Smooth muscle cell (in vitro differentiated cells): ENCODE measurements at regions not wholly inside any gene's neighbourhood (a gene's known extent, or its start where the extent isn't known, plus 50 kb on each side); places are given as distances from the start of the nearest gene placed in this dataset.
"Not testable (repeated sequence)": the region's sequence is repeated elsewhere in the genome, so short reads cannot be mapped to it uniquely, and the experiment has no call there.

Source experiments
- DNase-seq: peaks from one replicate; lab custom pipeline; 2025; ENCODE audit not compliant: unreplicated experiment; lab: John Stamatoyannopoulos, UW
- H2AFZ ChIP-seq: fragments of 200-600 bp; sonication (generic); 2 replicates; pipeline ENCODE4 v1.6.0; 2016; ENCODE audit warnings: antibody characterized with exemption, low read depth, mild to moderate bottlenecking
- H3F3A ChIP-seq: fragments of 200-600 bp; sonication (generic); 2 replicates; pipeline ENCODE4 v1.6.0; 2017; ENCODE audit warnings: antibody characterized with exemption, low read depth
- H3K27ac ChIP-seq: fragments of 200-600 bp; sonication (generic); 2 replicates; pipeline ENCODE4 v1.5.1; 2016; ENCODE audit warnings: low read depth, mild to moderate bottlenecking
- H3K27me3 ChIP-seq: fragments of 200-600 bp; sonication (generic); 2 replicates; pipeline ENCODE4 v1.6.1; 2016; ENCODE audit warnings: low read depth, mild to moderate bottlenecking
- H3K36me3 ChIP-seq: fragments of 200-600 bp; sonication (generic); 2 replicates; pipeline ENCODE4 v1.5.1; 2016; ENCODE audit warnings: low read depth
- H3K4me1 ChIP-seq: fragments of 200-600 bp; sonication (generic); 2 replicates; pipeline ENCODE4 v1.5.1; 2016; ENCODE audit warnings: low read depth
- H3K4me2 ChIP-seq: fragments of 200-600 bp; sonication (generic); 2 replicates; pipeline ENCODE4 v1.6.0; 2016; ENCODE audit warnings: mild to moderate bottlenecking
- H3K4me3 ChIP-seq: fragments of 200-600 bp; sonication (generic); 2 replicates; pipeline ENCODE4 v1.5.1; 2016; ENCODE audit warnings: mild to moderate bottlenecking
- H3K79me2 ChIP-seq: fragments of 200-600 bp; sonication (generic); 2 replicates; pipeline ENCODE4 v1.6.0; 2016; ENCODE audit warnings: low read depth, mild to moderate bottlenecking
- H3K9ac ChIP-seq: fragments of 200-600 bp; sonication (generic); 2 replicates; pipeline ENCODE4 v1.6.0; 2016; ENCODE audit warnings: low read depth
- H3K9me3 ChIP-seq: fragments of 200-600 bp; sonication (generic); replicated peaks from 2 replicates; pipeline ENCODE4 v1.5.1; 2016; ENCODE audit warnings: low read depth
- H4K20me1 ChIP-seq: fragments of 200-600 bp; sonication (generic); 2 replicates; pipeline ENCODE4 v1.6.0; 2016; ENCODE audit warnings: low read depth
- CTCF ChIP-seq: fragments of 200-600 bp; sonication (generic); IDR thresholded peaks from 2 replicates; pipeline ENCODE4 v1.5.1; 2017; ENCODE audit warnings: borderline replicate concordance, mild to moderate bottlenecking, antibody characterized with exemption; ENCODE audit not compliant: insufficient read depth, poor library complexity, severe bottlenecking
- WGBS: methylation state at CpG from one replicate; pipeline ENCODE4 v1.1.7; 2016; ENCODE audit warnings: low lambda C conversion rate; 5-methylcytosine and 5-hydroxymethylcytosine counted together

GRCh38 chr9:36462245-36462644 lies 62.2 kb upstream of the RNF38 start:
- Histone ChIP-seq H3K27ac (no peak overlapping the region), H3F3A (no peaks in the 10 kb centered on the region), H3K9me3 (no peaks in the 10 kb centered on the region), H2AFZ (no peak overlapping the region), H4K20me1 (peaks cover 5% of the 10 kb centered on the region), H3K4me1 (no peaks in the 10 kb centered on the region), H3K79me2 (peaks cover 47% of the 10 kb centered on the region), H3K9ac (no peak overlapping the region), H3K4me3 (no peak overlapping the region), H3K4me2 (no peak overlapping the region), H3K27me3 (no peaks in the 10 kb centered on the region), H3K36me3 (no peaks in the 10 kb centered on the region)
- WGBS: 97% methylated on average over 4 of the region's 4 CpGs
- DNase-seq: no peak
- no peak for TF ChIP-seq CTCF

GRCh38 chr9:36461323-36461722 lies 61.3 kb upstream of the RNF38 start:
- no peaks in the 10 kb centered on the region for H3F3A ChIP-seq
- H4K20me1 ChIP-seq: no peaks in the 10 kb centered on the region
- H3K4me2 ChIP-seq: no peak overlapping the region
- H3K4me1 ChIP-seq: peaks cover 5% of the 10 kb centered on the region
- H3K9me3 ChIP-seq: no peaks in the 10 kb centered on the region
- H2AFZ ChIP-seq: no peak overlapping the region
- no peak overlapping the region for H3K9ac ChIP-seq
- no peak for TF ChIP-seq CTCF
- DNase-seq: no peak
- no peak overlapping the region for H3K4me3 ChIP-seq
- no peak overlapping the region for H3K27ac ChIP-seq
- H3K79me2 ChIP-seq: peaks cover 45% of the 10 kb centered on the region
- no peaks in the 10 kb centered on the region for H3K36me3 ChIP-seq
- no peaks in the 10 kb centered on the region for H3K27me3 ChIP-seq

- H3K9ac ChIP-seq, H3K27ac ChIP-seq, H3K4me2 ChIP-seq, H3K27me3 ChIP-seq, H2AFZ ChIP-seq, H3F3A ChIP-seq, H3K4me1 ChIP-seq, DNase-seq, H3K4me3 ChIP-seq, H3K9me3 ChIP-seq, H3K36me3 ChIP-seq, H4K20me1 ChIP-seq: not testable (repeated sequence)
- peaks cover 41% of the 10 kb centered on the region for H3K79me2 ChIP-seq
- 97% methylated on average over 17 of the region's 17 CpGs for WGBS
Measured at GRCh38 chr9:36458430-36458915, 58.4 kb upstream of the RNF38 start.

GRCh38 chr9:36457836-36458429 lies 57.9 kb upstream of the RNF38 start:
- WGBS: 90% methylated on average over 7 of the region's 7 CpGs
- H3K4me2 ChIP-seq: no peak overlapping the region
- no peaks in the 10 kb centered on the region for H3K27me3 ChIP-seq
- H3F3A ChIP-seq: no peaks in the 10 kb centered on the region
- peaks cover 5% of the 10 kb centered on the region for H3K4me1 ChIP-seq
- TF ChIP-seq CTCF: no peak
- H3K36me3 ChIP-seq: no peaks in the 10 kb centered on the region
- no peaks in the 10 kb centered on the region for H3K9me3 ChIP-seq
- H2AFZ ChIP-seq: no peak overlapping the region
- peaks cover 39% of the 10 kb centered on the region for H3K79me2 ChIP-seq
- no peak overlapping the region for H3K4me3 ChIP-seq
- H3K27ac ChIP-seq: no peak overlapping the region
- H3K9ac ChIP-seq: no peak overlapping the region
- no peaks in the 10 kb centered on the region for H4K20me1 ChIP-seq
- no peak for DNase-seq
